DND-41 (cell line): ENCODE measurements at regions not wholly inside any gene's neighbourhood (a gene's known extent, or its start where the extent isn't known, plus 50 kb on each side); places are given as distances from the start of the nearest gene placed in this dataset.

Source experiments
- EZH2 ChIP-seq: IDR thresholded peaks from 3 replicates; pipeline ENCODE4 v1.6.1; 2012; ENCODE audit warnings: borderline replicate concordance, low read depth, mild to moderate bottlenecking, moderate library complexity, low read length, inconsistent platforms; ENCODE audit not compliant: severe bottlenecking
- TF ChIP-seq, protein P1 (sequence below): IDR thresholded peaks from 2 replicates; pipeline ENCODE4 v1.5.1; 2012; ENCODE audit warnings: borderline replicate concordance, low read length, moderate library complexity, mild to moderate bottlenecking; ENCODE audit not compliant: poor library complexity, severe bottlenecking; ENCODE audit errors: extremely low read depth

DNA sequence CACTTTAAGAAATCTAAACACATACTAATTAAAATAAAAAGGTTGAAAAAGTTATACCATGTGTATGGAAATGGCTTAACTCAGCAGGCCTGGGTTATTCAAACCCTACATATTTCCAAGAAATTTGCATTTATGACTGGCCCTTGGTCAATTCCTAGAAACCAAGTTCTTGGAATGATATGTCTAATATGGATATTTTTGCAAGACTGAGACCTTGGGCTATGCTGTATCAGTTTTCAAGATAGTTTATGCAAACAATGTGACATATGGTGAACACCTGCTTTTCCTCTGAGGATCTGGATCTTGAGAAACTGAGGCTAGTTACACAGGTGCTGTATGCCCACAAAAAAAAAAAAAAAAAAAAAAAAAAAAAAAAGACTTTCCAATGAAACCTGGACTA is 536.9 kb upstream of the HS3ST5 start:
- TF ChIP-seq, protein P1, sequence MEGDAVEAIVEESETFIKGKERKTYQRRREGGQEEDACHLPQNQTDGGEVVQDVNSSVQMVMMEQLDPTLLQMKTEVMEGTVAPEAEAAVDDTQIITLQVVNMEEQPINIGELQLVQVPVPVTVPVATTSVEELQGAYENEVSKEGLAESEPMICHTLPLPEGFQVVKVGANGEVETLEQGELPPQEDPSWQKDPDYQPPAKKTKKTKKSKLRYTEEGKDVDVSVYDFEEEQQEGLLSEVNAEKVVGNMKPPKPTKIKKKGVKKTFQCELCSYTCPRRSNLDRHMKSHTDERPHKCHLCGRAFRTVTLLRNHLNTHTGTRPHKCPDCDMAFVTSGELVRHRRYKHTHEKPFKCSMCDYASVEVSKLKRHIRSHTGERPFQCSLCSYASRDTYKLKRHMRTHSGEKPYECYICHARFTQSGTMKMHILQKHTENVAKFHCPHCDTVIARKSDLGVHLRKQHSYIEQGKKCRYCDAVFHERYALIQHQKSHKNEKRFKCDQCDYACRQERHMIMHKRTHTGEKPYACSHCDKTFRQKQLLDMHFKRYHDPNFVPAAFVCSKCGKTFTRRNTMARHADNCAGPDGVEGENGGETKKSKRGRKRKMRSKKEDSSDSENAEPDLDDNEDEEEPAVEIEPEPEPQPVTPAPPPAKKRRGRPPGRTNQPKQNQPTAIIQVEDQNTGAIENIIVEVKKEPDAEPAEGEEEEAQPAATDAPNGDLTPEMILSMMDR: no peak
- no peak for TF ChIP-seq EZH2
